Right lobe of liver (tissue), 6 donors: ENCODE measurements at regions not wholly inside any gene's neighbourhood (a gene's known extent, or its start where the extent isn't known, plus 50 kb on each side); places are given as distances from the start of the nearest gene placed in this dataset.

Source experiments
- ATAC-seq, 4 donors: fragments of 200-7000 bp; cut with Tn5 transposase; one replicate each; pipeline ENCODE4 v1.9.1; 2020; ENCODE audit warnings: mild to moderate bottlenecking in 4 of 4, moderate library complexity in 4 of 4
- DNase-seq, 3 donors: peaks; one replicate each; pipeline ENCODE4 v3.0.0-alpha.2; 2020
- H3K27ac ChIP-seq, 3 donors: fragments of 200-600 bp; one replicate each; pipeline ENCODE4 v1.8.0; 2022
- H3K27me3 ChIP-seq, 2 donors: fragments of 200-600 bp; one replicate each; pipeline ENCODE4 v1.8.0; 2022
- H3K36me3 ChIP-seq, 4 donors: fragments of 200-600 bp; sonication (generic) in 1 of 4; one replicate each; pipeline versions ENCODE4 v1.5.1 to v1.8.0; 2017 to 2022; ENCODE audit warnings: control low read depth in 1 of 4
- H3K4me1 ChIP-seq, 4 donors: fragments of 200-600 bp; sonication (generic) in 1 of 4; one replicate each; pipeline versions ENCODE4 v1.5.1 to v1.8.0; 2017 to 2022; ENCODE audit warnings: control low read depth in 1 of 4
- H3K4me3 ChIP-seq, 3 donors: fragments of 200-600 bp; one replicate each; pipeline ENCODE4 v1.8.0; 2022
- H3K9me3 ChIP-seq, 4 donors: fragments of 200-600 bp; sonication (generic) in 1 of 4; one replicate each; pipeline versions ENCODE4 v1.5.1 to v1.8.0; 2017 to 2022; ENCODE audit warnings: control low read depth in 1 of 4
- POLR2A ChIP-seq: fragments of 450-650 bp; IDR thresholded peaks from one replicate; pipeline ENCODE4 v1.6.1; 2017; ENCODE audit warnings: antibody characterized with exemption, mild to moderate bottlenecking
- WGBS: methylation state at CpG from one replicate; pipeline ENCODE4 v1.1.6; 2018; ENCODE audit warnings: low coverage, low lambda C conversion rate; ENCODE audit not compliant: insufficient coverage; ENCODE audit errors: missing lambda C conversion rate; 5-methylcytosine and 5-hydroxymethylcytosine counted together
- intact Hi-C, 2 donors: fragments of 100-400 bp; cut with DNase I; formaldehyde crosslinking; loops; one replicate each; pipeline versions ENCODE4 v1.11.2 to v1.14.1; 2022
- TF ChIP-seq, protein P1 (sequence below), 4 donors: fragments of 200-600 bp in 3 of 4; fragments of 450-650 bp in 1 of 4; IDR thresholded peaks; one replicate each; pipeline versions ENCODE4 v1.5.1 to v1.8.0; 2016 to 2022; ENCODE audit warnings: antibody characterized with exemption in 4 of 4, mild to moderate bottlenecking in 2 of 4
- donor health status: DM: no; HTN: yes; CAD: no.
- donor health status: DM: no; HTN: no; CAD: no.
- donor health status: DM: no; HTN: no; CAD: no.
- donor health status: DM: no; HTN: yes; CAD: no.
- donor health status: DM: no; HTN: yes; CAD: no.

DNA sequence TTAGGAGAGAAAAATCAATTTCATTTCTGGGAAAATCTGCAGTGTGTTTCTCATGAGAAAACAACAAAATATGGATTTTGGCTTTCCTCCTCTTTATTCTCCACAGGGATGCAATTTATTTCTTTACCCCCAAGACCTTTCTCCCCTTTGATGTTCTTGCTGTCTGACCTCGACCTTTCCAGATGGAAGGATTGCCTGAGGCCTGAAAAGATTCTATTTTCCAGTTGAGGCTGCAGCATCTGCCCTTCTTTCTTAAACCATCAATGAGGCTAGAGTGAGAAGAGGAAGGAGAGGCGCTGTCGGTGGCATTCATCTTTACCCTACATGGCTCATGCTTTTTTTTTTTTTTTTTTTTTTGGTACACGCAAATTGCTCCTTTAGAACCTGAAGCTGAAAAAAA is 344.2 kb upstream of the BTBD3 start:
- Histone ChIP-seq H3K9me3 (no peaks in the 10 kb centered on the region), H3K27me3 (no peaks in the 10 kb centered on the region), H3K27ac (no peak overlapping the region), H3K4me3 (no peak overlapping the region), H3K4me1 (no peaks in the 10 kb centered on the region), H3K36me3 (no peaks in the 10 kb centered on the region)
- WGBS: 73% methylated on average over 4 of the region's 4 CpGs
- DNase-seq (no peak), ATAC-seq (no peak)
- no peak for TF ChIP-seq POLR2A
- TF ChIP-seq, protein P1, sequence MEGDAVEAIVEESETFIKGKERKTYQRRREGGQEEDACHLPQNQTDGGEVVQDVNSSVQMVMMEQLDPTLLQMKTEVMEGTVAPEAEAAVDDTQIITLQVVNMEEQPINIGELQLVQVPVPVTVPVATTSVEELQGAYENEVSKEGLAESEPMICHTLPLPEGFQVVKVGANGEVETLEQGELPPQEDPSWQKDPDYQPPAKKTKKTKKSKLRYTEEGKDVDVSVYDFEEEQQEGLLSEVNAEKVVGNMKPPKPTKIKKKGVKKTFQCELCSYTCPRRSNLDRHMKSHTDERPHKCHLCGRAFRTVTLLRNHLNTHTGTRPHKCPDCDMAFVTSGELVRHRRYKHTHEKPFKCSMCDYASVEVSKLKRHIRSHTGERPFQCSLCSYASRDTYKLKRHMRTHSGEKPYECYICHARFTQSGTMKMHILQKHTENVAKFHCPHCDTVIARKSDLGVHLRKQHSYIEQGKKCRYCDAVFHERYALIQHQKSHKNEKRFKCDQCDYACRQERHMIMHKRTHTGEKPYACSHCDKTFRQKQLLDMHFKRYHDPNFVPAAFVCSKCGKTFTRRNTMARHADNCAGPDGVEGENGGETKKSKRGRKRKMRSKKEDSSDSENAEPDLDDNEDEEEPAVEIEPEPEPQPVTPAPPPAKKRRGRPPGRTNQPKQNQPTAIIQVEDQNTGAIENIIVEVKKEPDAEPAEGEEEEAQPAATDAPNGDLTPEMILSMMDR (IDR thresholded peaks at IDR 0.05): no peak
- intact Hi-C loops: no loop called here

DNA sequence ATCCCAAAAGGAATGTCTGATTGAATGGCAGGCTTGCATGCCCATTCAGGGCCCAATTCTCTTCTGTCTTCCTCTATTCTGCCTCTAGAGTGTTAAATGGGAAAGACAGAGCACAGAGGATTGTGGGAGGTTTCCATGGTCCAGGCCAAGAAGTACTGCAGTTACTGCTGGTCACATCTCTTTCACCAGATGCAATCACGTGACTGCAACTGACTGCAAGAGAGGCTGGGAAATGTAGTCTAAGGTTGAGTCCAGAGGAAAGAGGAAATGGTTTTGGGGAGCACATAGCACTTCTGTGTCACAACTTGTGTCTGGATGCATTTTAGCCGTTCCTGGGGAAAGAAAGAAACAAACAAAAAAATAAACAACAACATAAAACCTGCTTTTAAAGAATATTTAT is 336.4 kb upstream of the BTBD3 start:
- Histone ChIP-seq H3K4me3 (no peak overlapping the region), H3K4me1 (no peaks in the 10 kb centered on the region), H3K36me3 (no peaks in the 10 kb centered on the region), H3K27me3 (no peaks in the 10 kb centered on the region), H3K27ac (no peak overlapping the region), H3K9me3 (no peaks in the 10 kb centered on the region)
- DNase-seq: no peak
- TF ChIP-seq, protein P1 (IDR thresholded peaks at IDR 0.05): no peak
- TF ChIP-seq POLR2A: no peak
- intact Hi-C loops: no loop called here
- no peak for ATAC-seq
- WGBS: 35% methylated on average over 2 of the region's 2 CpGs

DNA sequence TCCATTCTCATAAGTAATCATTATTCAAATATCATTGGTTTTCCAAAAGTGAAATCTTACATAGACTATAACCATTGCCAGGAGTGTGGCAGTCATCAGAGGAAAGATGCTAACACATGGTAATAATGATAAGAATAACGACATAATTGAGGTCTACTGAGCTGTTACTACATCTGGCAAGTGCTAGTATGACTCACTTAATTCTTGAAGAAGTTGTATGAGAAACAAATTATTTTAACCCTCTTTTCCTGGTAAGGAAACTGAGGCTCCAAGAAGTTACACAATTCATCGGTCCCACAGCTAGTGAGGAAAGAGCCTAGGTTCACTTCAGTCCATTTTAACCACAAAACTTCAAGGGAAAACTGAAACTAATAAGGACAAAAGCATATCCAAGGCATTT is 335.6 kb upstream of the BTBD3 start:
- Histone ChIP-seq H3K36me3 (no peaks in the 10 kb centered on the region), H3K4me1 (no peaks in the 10 kb centered on the region), H3K27me3 (no peaks in the 10 kb centered on the region), H3K4me3 (no peak overlapping the region), H3K9me3 (no peaks in the 10 kb centered on the region), H3K27ac (no peak overlapping the region)
- no peak for ATAC-seq
- DNase-seq: no peak
- intact Hi-C loops: no loop called here
- TF ChIP-seq, protein P1 (IDR thresholded peaks at IDR 0.05): no peak
- no peak for TF ChIP-seq POLR2A
- 27% methylated on average over 2 of the region's 2 CpGs for WGBS

DNA sequence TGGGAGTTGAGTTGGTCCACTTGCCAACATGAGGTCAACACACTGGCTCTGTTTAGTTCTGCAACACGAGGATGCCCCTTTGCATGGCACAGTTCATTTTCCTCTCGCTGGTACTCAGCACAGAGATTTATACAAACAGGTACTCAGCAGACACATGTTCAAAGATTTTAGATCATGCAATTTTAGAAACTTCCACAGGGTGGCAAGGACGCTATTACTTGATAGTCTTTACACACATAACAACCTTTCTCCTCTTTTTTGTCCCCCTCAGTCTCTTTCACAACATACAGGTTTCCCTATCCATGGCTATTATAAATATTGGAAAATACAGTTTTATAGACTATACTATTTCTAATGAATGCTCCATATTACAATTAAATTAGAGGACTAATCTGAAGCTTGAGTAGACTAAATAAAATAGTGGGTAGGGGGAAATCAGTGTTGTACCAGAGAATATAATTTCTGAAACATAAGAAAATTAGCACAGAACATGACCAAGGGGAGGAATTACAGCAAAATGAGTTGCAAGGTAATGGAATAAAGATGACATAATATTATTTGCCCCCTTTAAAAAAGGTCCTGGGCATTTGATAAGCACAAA is 331.8 kb upstream of the BTBD3 start:
- DNase-seq (no peak), ATAC-seq (peak; percentile 69 to 78 (median 74))
- Histone ChIP-seq H3K36me3 (no peaks in the 10 kb centered on the region), H3K4me3 (no peak overlapping the region), H3K27me3 (no peaks in the 10 kb centered on the region), H3K9me3 (no peaks in the 10 kb centered on the region), H3K27ac (no peak overlapping the region), H3K4me1 (no peaks in the 10 kb centered on the region)
- TF ChIP-seq, protein P1 (IDR thresholded peaks at IDR 0.05): peak; percentile 37 to 51 (median 43)
- no peak for TF ChIP-seq POLR2A
- WGBS: 9% methylated on average over 3 of the region's 3 CpGs
- intact Hi-C loops: no loop called here

DNA sequence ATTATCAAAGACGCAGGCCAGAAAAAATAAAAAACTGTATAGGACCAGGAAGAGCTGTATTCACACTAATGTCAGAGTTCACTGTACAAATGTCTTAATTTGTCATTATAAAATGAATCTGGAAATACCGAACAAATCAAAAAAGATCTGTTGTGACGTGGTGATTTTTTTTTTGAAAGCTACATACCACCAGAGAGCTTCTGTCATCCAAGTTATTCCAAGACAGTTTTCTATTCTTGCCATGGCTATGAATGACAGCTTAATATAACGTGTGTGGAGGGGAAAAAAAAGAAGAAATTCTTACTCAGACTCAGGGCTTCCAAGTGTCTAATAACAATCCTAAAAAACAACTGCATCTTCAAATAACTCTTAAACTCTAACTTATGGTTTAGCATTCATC is 328.8 kb upstream of the BTBD3 start:
- Histone ChIP-seq H3K36me3 (no peaks in the 10 kb centered on the region), H3K27me3 (no peaks in the 10 kb centered on the region), H3K4me3 (no peak overlapping the region), H3K27ac (no peak overlapping the region), H3K4me1 (no peaks in the 10 kb centered on the region), H3K9me3 (no peaks in the 10 kb centered on the region)
- no peak for TF ChIP-seq POLR2A
- TF ChIP-seq, protein P1 (IDR thresholded peaks at IDR 0.05): no peak
- WGBS: 50% methylated on average over 4 of the region's 4 CpGs
- ATAC-seq (no peak), DNase-seq (no peak)
- intact Hi-C loops: no loop called here
